ENCODE measurements at regions not wholly inside any gene's neighbourhood (a gene's known extent, or its start where the extent isn't known, plus 50 kb on each side); places are given as distances from the start of the nearest gene placed in this dataset.

- H3K79me1 ChIP-seq (ENCODE audit: low read depth, low read length) = no peaks in the 10 kb centered on the region
- no peak overlapping the region for H2BK15ac ChIP-seq (ENCODE audit: low read length)
- no peak overlapping the region for H2BK12ac ChIP-seq (ENCODE audit: low read depth, low read length)
- TF ChIP-seq ASH2L (IDR thresholded peaks at IDR 0.05; ENCODE audit: low read length) = no peak
- no peak for TF ChIP-seq TBP (IDR thresholded peaks at IDR 0.05; ENCODE audit: low read depth, low read length)
- TF ChIP-seq KDM4A (IDR thresholded peaks at IDR 0.05; ENCODE audit: low read depth, low read length, severe bottlenecking) = no peak
- TF ChIP-seq RBBP5 (IDR thresholded peaks at IDR 0.05; ENCODE audit: borderline replicate concordance, low read depth, low read length) = no peak
- no peak overlapping the region for H3K27ac ChIP-seq (ENCODE audit: low read depth, low read length)
- no peaks in the 10 kb centered on the region; the same call in 1 of the 2 replicates for H3K23me2 ChIP-seq (ENCODE audit: low read depth, low read length)
- ChIA-PET CTCF (ENCODE audit: partially characterized antibody) (no interaction called here), POLR2A (ENCODE audit: partially characterized antibody) (no interaction called here)
- no peak for FAIRE-seq
- H2BK20ac ChIP-seq (ENCODE audit: low read length) = no peak overlapping the region
- no peaks in the 10 kb centered on the region; a peak in 1 of 7 replicates for H3K4me1 ChIP-seq (replicated peaks in 1 of 4; ENCODE audit: control insufficient read depth in 3 of 4, insufficient read depth in 4 of 4, low read length in 3 of 4)
- DNase-seq (ENCODE audit: low read depth in 1 of 2, low spot score in 2 of 2) = no peak
- H3K56ac ChIP-seq (replicated peaks; ENCODE audit: insufficient read length, low read depth, low read length) = no peak overlapping the region
- no peaks in the 10 kb centered on the region for H3K27me3 ChIP-seq (replicated peaks in 1 of 4; ENCODE audit: control insufficient read depth in 3 of 4, extremely low read depth in 1 of 4, insufficient read depth in 3 of 4, low read length in 3 of 4)
- H4K91ac ChIP-seq (replicated peaks; ENCODE audit: insufficient read length, low read length) = no peak overlapping the region
- H3K4me2 ChIP-seq (ENCODE audit: insufficient read depth in 1 of 2, low read depth in 2 of 2, low read length in 2 of 2) = no peak overlapping the region
- no peaks in the 10 kb centered on the region for H3K9me3 ChIP-seq (ENCODE audit: insufficient read depth in 2 of 2, low read depth in 1 of 2, low read length in 1 of 2)
- H3K4me3 ChIP-seq (ENCODE audit: extremely low read depth in 1 of 4, insufficient read depth in 2 of 4, low read depth in 3 of 4, low read length in 4 of 4) = no peak overlapping the region
- H3K36me3 ChIP-seq (ENCODE audit: control insufficient read depth in 2 of 4, insufficient read depth in 4 of 4, low read length in 3 of 4) = no peaks in the 10 kb centered on the region
- H2AFZ ChIP-seq (ENCODE audit: low read length) = no peak overlapping the region
- H3K9ac ChIP-seq (replicated peaks in 1 of 4; ENCODE audit: extremely low read depth in 1 of 4, low read depth in 3 of 4, low read length in 3 of 4) = no peak overlapping the region
- no peak overlapping the region for H3K23ac ChIP-seq (ENCODE audit: insufficient read length)
- no peak overlapping the region for H3K4ac ChIP-seq (replicated peaks; ENCODE audit: insufficient read length, low read depth, low read length)
- H3K14ac ChIP-seq (ENCODE audit: insufficient read length) = no peak overlapping the region
- H4K20me1 ChIP-seq (replicated peaks in 1 of 2; ENCODE audit: control insufficient read depth in 1 of 2, insufficient read depth in 2 of 2, low read length in 2 of 2) = no peaks in the 10 kb centered on the region
- no peak overlapping the region for H2BK120ac ChIP-seq (replicated peaks; ENCODE audit: low read depth, low read length)
- H2AK5ac ChIP-seq (ENCODE audit: low read depth, low read length) = no peak overlapping the region
- no peak overlapping the region for H2BK5ac ChIP-seq (ENCODE audit: low read depth, low read length)
- H4K8ac ChIP-seq (ENCODE audit: extremely low read depth, insufficient read depth, low read length) = no peak overlapping the region
- WGBS, 2 experiments (ENCODE audit: extremely low coverage in 1 of 2, insufficient coverage in 1 of 2, insufficient read length in 1 of 2, insufficient replicate concordance in 2 of 2, low coverage in 1 of 2, low lambda C conversion rate in 2 of 2, missing lambda C conversion rate in 1 of 2) = 97% methylated on average over 1 of the region's 1 CpG; no CpG with 5 or more reads in 1 of the 2 experiments
- H3K79me2 ChIP-seq (ENCODE audit: control insufficient read depth in 1 of 2, insufficient read depth in 2 of 2, low read length in 2 of 2) = no peaks in the 10 kb centered on the region
- H3K18ac ChIP-seq (ENCODE audit: extremely low read depth, low read length) = no peak overlapping the region
- H4K5ac ChIP-seq (ENCODE audit: insufficient read length, low read depth, low read length) = no peak overlapping the region
Measured at GRCh38 chr2:200752835-200753234, 58.9 kb upstream of the BZW1 start.
